ENCODE measurements at regions not wholly inside any gene's neighbourhood (a gene's known extent, or its start where the extent isn't known, plus 50 kb on each side); places are given as distances from the start of the nearest gene placed in this dataset.

DNA sequence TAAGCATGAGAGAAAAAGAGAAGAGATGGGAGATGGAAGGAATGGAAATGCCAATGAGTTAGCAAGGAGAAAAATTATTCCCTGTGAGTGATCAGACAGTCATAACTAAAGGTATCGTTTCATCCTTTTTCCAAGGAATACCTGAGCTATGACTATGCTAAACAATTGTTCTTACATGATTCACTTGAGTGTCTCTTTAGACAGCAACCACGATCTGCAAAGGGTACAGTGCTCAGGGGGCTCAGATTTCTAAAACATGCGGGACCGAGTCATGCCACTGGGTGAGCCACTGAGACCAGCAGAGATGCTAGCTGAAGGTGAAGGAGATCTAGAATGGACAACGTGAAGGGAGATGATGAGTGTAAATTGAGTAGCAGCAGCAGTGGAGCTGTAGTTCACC is 78.0 kb upstream of the CTTNBP2 start:
- Histone ChIP-seq H3K27ac (ENCODE audit: low read depth, low read length) (no peak overlapping the region), H3K27me3 (ENCODE audit: control insufficient read depth, insufficient read depth, low read length) (no peaks in the 10 kb centered on the region), H3K4me3 (ENCODE audit: low read depth, low read length) (no peak overlapping the region), H3K36me3 (ENCODE audit: control insufficient read depth, insufficient read depth, low read length) (no peaks in the 10 kb centered on the region), H3K4me1 (ENCODE audit: control insufficient read depth, insufficient read depth, low read length) (peaks cover 9% of the 10 kb centered on the region), H3K9me3 (ENCODE audit: control insufficient read depth, insufficient read depth, low read length) (no peaks in the 10 kb centered on the region), H3K9ac (ENCODE audit: low read depth, low read length) (no peak overlapping the region)

DNA sequence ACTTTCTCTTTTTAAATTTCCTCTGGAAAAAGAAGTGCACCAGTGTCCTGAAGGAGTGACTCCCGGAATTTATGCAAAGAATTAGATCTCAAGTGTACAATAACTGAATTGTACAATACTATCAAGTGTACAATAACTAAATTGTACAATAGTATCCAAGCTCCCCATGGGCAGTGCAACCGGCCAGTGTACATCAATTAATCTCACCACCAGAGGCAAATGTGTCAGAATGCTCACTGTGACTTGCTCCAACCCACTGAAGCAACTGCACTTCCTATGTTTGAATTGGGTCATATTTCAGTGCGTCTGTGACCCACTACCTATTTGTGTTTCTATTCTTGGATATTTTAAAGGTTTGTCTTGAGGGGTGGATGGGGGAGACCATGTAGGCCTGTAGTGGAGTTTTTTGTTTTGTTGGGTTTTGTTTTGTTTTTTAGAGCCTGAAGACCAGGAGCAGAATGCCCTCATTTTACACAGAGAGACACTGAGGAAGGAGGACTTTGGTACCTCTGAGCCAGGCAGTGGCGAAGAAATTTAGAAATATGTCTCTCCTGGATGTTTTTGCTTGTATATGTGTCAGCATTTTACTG is 78.5 kb upstream of the CTTNBP2 start:
- Histone ChIP-seq H3K9me3 (ENCODE audit: control insufficient read depth, insufficient read depth, low read length) (no peaks in the 10 kb centered on the region), H3K36me3 (ENCODE audit: control insufficient read depth, insufficient read depth, low read length) (no peaks in the 10 kb centered on the region), H3K27ac (ENCODE audit: low read depth, low read length) (no peak overlapping the region), H3K4me1 (ENCODE audit: control insufficient read depth, insufficient read depth, low read length) (peaks cover 5% of the 10 kb centered on the region), H3K27me3 (ENCODE audit: control insufficient read depth, insufficient read depth, low read length) (no peaks in the 10 kb centered on the region), H3K4me3 (ENCODE audit: low read depth, low read length) (no peak overlapping the region), H3K9ac (ENCODE audit: low read depth, low read length) (no peak overlapping the region)

DNA sequence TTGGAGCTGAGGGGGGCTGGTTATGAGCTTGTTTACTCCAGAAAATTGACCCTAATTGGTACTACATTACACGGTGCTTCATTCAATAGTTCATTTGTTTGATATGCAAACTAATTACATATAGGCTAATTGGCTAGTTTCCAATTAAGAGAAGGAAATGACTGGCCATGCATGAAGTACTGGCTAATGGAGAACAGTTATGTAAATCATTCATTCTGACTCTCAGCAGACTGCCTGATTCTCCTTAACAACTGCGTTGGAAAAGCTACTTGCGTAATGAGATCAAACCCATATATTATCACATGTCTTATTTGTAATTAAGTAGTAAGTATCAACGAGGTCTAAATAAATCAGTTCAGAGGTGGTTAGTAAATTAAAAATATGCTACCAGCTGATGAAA is 81.8 kb upstream of the CTTNBP2 start:
- H3K9me3 ChIP-seq (ENCODE audit: control insufficient read depth, insufficient read depth, low read length) = no peaks in the 10 kb centered on the region
- no peak overlapping the region for H3K4me3 ChIP-seq (ENCODE audit: low read depth, low read length)
- no peaks in the 10 kb centered on the region for H3K27me3 ChIP-seq (ENCODE audit: control insufficient read depth, insufficient read depth, low read length)
- no peaks in the 10 kb centered on the region for H3K36me3 ChIP-seq (ENCODE audit: control insufficient read depth, insufficient read depth, low read length)
- H3K9ac ChIP-seq (ENCODE audit: low read depth, low read length) = no peak overlapping the region
- no peak overlapping the region for H3K27ac ChIP-seq (ENCODE audit: low read depth, low read length)
- H3K4me1 ChIP-seq (ENCODE audit: control insufficient read depth, insufficient read depth, low read length) = peaks cover 4% of the 10 kb centered on the region; the same call in 1 of the 2 replicates

DNA sequence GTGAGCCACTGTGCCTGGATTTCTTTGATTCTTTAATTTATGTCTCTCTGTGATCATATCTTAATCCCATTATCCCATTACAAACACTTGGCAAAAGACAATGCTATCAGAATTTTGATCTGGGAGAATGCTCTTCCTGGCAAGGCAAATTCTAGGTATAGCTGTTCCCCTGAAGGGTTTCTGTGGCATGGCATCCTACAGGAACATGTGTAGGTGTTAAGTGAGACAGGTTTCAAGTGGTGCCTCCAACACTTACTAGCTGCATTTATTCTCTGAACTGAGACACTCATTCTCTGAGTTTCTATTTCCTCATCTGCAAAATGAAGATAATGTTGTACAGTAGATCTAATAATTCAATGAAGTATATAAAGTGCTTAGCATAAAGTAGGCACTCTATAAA is 87.1 kb upstream of the CTTNBP2 start:
- peaks cover 44% of the 10 kb centered on the region for H3K4me1 ChIP-seq (ENCODE audit: control insufficient read depth, insufficient read depth, low read length)
- H3K9me3 ChIP-seq (ENCODE audit: control insufficient read depth, insufficient read depth, low read length) = no peaks in the 10 kb centered on the region
- H3K9ac ChIP-seq (ENCODE audit: low read depth, low read length) = no peak overlapping the region
- no peak overlapping the region for H3K27ac ChIP-seq (ENCODE audit: low read depth, low read length)
- H3K36me3 ChIP-seq (ENCODE audit: control insufficient read depth, insufficient read depth, low read length) = no peaks in the 10 kb centered on the region
- H3K27me3 ChIP-seq (ENCODE audit: control insufficient read depth, insufficient read depth, low read length) = no peaks in the 10 kb centered on the region
- H3K4me3 ChIP-seq (ENCODE audit: low read depth, low read length) = no peak overlapping the region

DNA sequence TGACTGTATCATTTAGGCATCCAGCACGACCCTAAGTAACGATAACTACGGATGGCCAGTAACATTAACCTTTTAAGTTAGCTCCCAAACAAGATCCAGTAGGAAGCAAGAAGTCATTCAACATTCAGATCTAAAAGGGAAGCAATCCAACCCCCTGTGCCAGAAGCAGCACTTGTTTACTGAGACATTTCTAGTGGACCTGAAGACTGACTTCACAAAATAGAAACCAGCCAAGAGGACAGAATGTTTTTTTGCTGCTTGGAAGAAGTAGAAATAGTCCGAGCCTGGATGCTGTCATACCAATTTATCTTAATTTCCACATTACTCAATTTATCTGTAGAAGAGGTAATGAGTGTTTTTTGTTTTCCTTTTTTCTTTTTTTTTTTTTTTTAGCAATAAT is 88.0 kb upstream of the CTTNBP2 start:
- no peak overlapping the region for H3K27ac ChIP-seq (ENCODE audit: low read depth, low read length)
- H3K4me1 ChIP-seq (ENCODE audit: control insufficient read depth, insufficient read depth, low read length) = peaks cover 44% of the 10 kb centered on the region
- no peaks in the 10 kb centered on the region for H3K9me3 ChIP-seq (ENCODE audit: control insufficient read depth, insufficient read depth, low read length)
- H3K4me3 ChIP-seq (ENCODE audit: low read depth, low read length) = no peak overlapping the region
- no peaks in the 10 kb centered on the region for H3K36me3 ChIP-seq (ENCODE audit: control insufficient read depth, insufficient read depth, low read length)
- H3K9ac ChIP-seq (ENCODE audit: low read depth, low read length) = no peak overlapping the region
- H3K27me3 ChIP-seq (ENCODE audit: control insufficient read depth, insufficient read depth, low read length) = no peaks in the 10 kb centered on the region

DNA sequence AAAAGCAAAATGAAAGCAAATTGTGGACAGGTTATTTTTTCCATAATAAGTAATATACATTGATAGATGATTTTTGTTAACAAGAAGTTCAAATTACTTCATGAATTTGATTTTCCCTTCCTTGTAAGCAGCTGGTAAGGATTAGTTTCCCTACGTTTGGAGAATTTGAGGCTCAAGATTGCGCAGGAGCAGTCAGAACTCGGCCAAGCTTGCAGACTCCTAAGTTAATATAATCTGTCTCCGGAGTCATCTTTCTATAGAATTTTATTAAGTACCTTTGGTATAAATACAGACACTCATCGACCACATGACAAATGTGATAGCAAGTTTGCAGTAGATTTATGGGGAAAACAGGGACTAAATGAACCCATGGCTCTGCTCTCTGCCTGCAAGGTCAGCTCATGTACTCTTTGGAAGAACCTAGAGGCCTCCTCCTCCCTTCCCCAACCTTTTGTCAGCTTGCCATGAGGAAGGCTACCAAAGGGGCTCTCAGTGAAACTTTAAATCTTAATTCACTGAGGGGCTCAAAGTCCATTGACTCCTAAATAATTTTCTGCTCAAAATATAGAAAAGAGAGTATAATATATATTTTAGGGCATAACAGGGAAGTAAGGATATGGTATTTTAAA is 89.2 kb upstream of the CTTNBP2 start:
- no peaks in the 10 kb centered on the region for H3K27me3 ChIP-seq (ENCODE audit: control insufficient read depth, insufficient read depth, low read length)
- H3K36me3 ChIP-seq (ENCODE audit: control insufficient read depth, insufficient read depth, low read length) = no peaks in the 10 kb centered on the region
- no peaks in the 10 kb centered on the region for H3K9me3 ChIP-seq (ENCODE audit: control insufficient read depth, insufficient read depth, low read length)
- H3K4me3 ChIP-seq (ENCODE audit: low read depth, low read length) = no peak overlapping the region
- H3K27ac ChIP-seq (ENCODE audit: low read depth, low read length) = peak overlapping the region; percentile 37
- H3K4me1 ChIP-seq (ENCODE audit: control insufficient read depth, insufficient read depth, low read length) = peaks cover 44% of the 10 kb centered on the region
- no peak overlapping the region for H3K9ac ChIP-seq (ENCODE audit: low read depth, low read length)

DNA sequence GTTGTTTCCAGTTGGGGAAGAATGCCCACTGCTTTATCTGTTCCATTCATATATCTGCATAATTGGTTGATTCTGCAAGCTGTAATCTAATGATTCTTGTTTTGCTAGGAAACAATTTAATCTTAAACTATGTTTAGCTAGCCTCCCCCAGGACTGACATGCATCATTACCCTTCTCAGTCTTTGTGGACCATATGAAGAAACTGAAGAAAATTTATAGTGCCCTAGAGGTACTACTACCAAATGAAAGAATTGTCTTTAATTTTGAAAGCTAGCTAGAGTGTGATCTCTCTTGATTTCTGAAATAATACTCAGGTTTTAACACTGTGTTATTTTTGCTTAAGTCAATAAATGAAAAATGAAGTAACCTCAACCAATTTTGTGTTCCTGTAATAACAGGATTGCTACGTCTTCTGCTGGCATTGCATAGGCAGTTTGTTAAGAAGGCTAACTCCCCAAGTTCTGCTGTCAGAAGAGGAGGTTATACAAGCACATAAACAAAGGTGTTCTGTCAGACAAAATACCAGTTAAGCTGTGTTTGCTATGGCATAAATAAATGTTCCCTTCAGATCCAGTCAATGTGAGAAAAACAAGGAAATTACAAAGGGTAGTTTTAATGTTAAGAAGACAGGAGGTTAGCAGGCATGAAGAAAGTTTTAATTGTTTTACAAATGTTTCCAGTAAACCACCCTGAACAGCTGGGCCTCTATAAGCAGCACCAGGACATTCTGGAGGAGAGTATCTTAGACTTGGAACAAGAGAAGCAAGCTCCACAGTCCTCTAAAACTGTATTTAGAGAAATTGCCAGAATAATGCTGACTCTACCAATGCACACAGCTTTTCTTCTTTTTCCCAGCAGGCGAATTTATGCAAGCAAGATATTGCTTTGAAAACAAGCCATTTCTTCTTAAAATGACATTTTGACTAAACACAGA is 90.3 kb upstream of the CTTNBP2 start:
- peaks cover 44% of the 10 kb centered on the region for H3K4me1 ChIP-seq (ENCODE audit: control insufficient read depth, insufficient read depth, low read length)

DNA sequence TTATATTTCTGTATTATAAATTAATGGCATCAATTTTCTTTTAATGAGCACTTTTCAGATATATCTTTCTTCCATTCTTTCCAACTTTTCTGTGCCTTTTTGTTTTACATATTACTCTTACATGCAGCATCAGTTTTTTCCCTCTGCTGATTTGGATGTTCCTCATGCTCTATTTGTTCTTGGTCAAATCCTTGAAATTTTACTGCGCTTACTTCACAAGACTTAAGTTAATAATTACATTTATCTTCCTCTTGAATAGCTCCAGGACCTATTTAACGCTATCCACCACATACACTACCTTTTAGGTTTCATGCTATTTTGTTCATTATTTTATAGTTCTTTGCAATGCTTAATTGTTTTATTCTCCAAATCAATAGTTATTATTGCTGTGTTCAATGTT is 97.6 kb upstream of the CTTNBP2 start:
- Histone ChIP-seq H3K4me1 (ENCODE audit: control insufficient read depth, insufficient read depth, low read length) (no peaks in the 10 kb centered on the region), H3K36me3 (ENCODE audit: control insufficient read depth, insufficient read depth, low read length) (no peaks in the 10 kb centered on the region), H3K27ac (ENCODE audit: low read depth, low read length) (no peak overlapping the region), H3K4me3 (ENCODE audit: low read depth, low read length) (no peak overlapping the region), H3K9ac (ENCODE audit: low read depth, low read length) (no peak overlapping the region), H3K9me3 (ENCODE audit: control insufficient read depth, insufficient read depth, low read length) (no peaks in the 10 kb centered on the region), H3K27me3 (ENCODE audit: control insufficient read depth, insufficient read depth, low read length) (no peaks in the 10 kb centered on the region)

More for the DNA sequence above, 90.3 kb upstream of the CTTNBP2 start:
- H3K27me3 ChIP-seq (ENCODE audit: control insufficient read depth, insufficient read depth, low read length) = no peaks in the 10 kb centered on the region
- H3K27ac ChIP-seq (ENCODE audit: low read depth, low read length) = peak overlapping the region; percentile 36
- no peak overlapping the region for H3K9ac ChIP-seq (ENCODE audit: low read depth, low read length)
- peak overlapping the region; percentile 11; the same call in 1 of the 2 replicates for H3K4me3 ChIP-seq (ENCODE audit: low read depth, low read length)
- no peaks in the 10 kb centered on the region for H3K9me3 ChIP-seq (ENCODE audit: control insufficient read depth, insufficient read depth, low read length)
- H3K36me3 ChIP-seq (ENCODE audit: control insufficient read depth, insufficient read depth, low read length) = no peaks in the 10 kb centered on the region

DNA sequence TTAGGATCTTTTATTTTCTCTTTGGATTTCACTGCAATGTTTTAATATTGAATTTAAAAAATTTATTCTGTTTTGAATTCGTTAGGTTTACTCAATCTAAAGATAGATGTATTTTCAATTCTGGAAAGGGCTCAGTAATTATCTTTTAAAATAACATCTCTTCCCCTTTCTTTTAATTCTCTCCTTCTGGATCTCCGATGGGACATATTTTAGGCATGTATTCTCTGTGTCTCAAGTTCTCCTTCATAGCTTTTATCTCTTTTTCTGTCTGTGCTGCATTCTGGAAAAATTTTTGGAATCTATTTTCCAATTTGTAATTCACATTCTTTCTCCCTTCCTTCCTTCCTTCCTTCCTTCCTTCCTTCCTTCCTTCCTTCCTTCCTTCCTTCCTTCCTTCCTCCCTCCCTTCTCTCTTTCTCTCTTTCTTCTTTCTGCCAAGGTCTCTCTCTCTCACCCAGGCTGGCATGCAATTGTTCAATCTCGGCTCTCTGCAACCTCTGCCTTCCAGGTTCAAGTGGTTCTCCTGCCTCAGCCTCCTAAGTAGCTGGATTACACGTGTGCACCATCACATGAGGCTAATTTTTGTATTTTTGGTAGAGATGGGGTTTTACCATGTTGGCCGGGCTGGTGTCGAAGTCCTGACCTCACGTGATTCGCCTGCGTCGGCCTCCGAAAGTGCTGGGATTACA is 98.5 kb upstream of the CTTNBP2 start:
- Histone ChIP-seq H3K9me3 (ENCODE audit: control insufficient read depth, insufficient read depth, low read length) (no peaks in the 10 kb centered on the region), H3K4me1 (ENCODE audit: control insufficient read depth, insufficient read depth, low read length) (no peaks in the 10 kb centered on the region), H3K36me3 (ENCODE audit: control insufficient read depth, insufficient read depth, low read length) (no peaks in the 10 kb centered on the region), H3K27ac (ENCODE audit: low read depth, low read length) (no peak overlapping the region), H3K27me3 (ENCODE audit: control insufficient read depth, insufficient read depth, low read length) (no peaks in the 10 kb centered on the region), H3K9ac (ENCODE audit: low read depth, low read length) (no peak overlapping the region), H3K4me3 (ENCODE audit: low read depth, low read length) (no peak overlapping the region)

DNA sequence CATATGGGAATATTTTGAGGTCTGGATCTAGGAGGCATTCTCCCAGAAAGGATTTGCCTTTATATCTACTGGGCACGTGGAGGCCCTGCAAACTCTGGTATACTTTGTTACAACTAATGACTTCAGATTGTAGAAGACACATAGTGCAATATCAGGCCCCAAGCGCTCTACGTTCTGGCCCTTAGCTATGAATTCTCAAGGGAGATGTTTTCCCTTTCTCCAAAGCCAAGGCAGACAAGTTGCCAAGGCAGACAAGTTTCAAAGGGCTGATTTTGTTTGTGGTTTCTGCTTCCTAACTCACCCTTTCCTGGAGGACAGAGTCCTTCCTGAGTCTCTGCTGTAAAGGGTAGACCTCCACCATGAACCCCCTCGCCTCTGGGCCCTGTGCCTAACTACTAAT is 99.4 kb upstream of the CTTNBP2 start:
- H3K9me3 ChIP-seq (ENCODE audit: control insufficient read depth, insufficient read depth, low read length) = no peaks in the 10 kb centered on the region
- H3K4me1 ChIP-seq (ENCODE audit: control insufficient read depth, insufficient read depth, low read length) = no peaks in the 10 kb centered on the region
- no peaks in the 10 kb centered on the region for H3K27me3 ChIP-seq (ENCODE audit: control insufficient read depth, insufficient read depth, low read length)
- no peaks in the 10 kb centered on the region for H3K36me3 ChIP-seq (ENCODE audit: control insufficient read depth, insufficient read depth, low read length)
- H3K27ac ChIP-seq (ENCODE audit: low read depth, low read length) = no peak overlapping the region
- H3K9ac ChIP-seq (ENCODE audit: low read depth, low read length) = no peak overlapping the region
- no peak overlapping the region for H3K4me3 ChIP-seq (ENCODE audit: low read depth, low read length)

Measured in HUES48 (cell line).